Loucy (cell line): ENCODE measurements at regions not wholly inside any gene's neighbourhood (a gene's known extent, or its start where the extent isn't known, plus 50 kb on each side); places are given as distances from the start of the nearest gene placed in this dataset.

Experiments used
- EZH2phosphoT487 ChIP-seq: fragments of 200-600 bp; IDR thresholded peaks from 2 replicates; pipeline ENCODE4 v1.6.1; 2018; ENCODE audit warnings: antibody characterized with exemption, mild to moderate bottlenecking, moderate library complexity, borderline replicate concordance
- TF ChIP-seq, protein P1 (sequence below): fragments of 200-600 bp; sonication (generic); conservative IDR thresholded peaks from 2 replicates; pipeline ENCODE4 v1.5.1; 2014; ENCODE audit warnings: mild to moderate bottlenecking, antibody characterized with exemption, low read length

GRCh38 chr2:53087262-53087873 is 680.2 kb upstream of the CHAC2 start:
- TF ChIP-seq, protein P1, sequence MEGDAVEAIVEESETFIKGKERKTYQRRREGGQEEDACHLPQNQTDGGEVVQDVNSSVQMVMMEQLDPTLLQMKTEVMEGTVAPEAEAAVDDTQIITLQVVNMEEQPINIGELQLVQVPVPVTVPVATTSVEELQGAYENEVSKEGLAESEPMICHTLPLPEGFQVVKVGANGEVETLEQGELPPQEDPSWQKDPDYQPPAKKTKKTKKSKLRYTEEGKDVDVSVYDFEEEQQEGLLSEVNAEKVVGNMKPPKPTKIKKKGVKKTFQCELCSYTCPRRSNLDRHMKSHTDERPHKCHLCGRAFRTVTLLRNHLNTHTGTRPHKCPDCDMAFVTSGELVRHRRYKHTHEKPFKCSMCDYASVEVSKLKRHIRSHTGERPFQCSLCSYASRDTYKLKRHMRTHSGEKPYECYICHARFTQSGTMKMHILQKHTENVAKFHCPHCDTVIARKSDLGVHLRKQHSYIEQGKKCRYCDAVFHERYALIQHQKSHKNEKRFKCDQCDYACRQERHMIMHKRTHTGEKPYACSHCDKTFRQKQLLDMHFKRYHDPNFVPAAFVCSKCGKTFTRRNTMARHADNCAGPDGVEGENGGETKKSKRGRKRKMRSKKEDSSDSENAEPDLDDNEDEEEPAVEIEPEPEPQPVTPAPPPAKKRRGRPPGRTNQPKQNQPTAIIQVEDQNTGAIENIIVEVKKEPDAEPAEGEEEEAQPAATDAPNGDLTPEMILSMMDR, result no peak
- no peak for TF ChIP-seq EZH2phosphoT487
